OCI-LY1 (cell line): ENCODE measurements at regions not wholly inside any gene's neighbourhood (a gene's known extent, or its start where the extent isn't known, plus 50 kb on each side); places are given as distances from the start of the nearest gene placed in this dataset.

Experiments used
- H2AFZ ChIP-seq: fragments of 200-600 bp; sonication (generic), shearing (Covaris generic); 2 replicates; pipeline ENCODE4 v1.6.0; 2014; ENCODE audit warnings: antibody characterized with exemption, mild to moderate bottlenecking, low read length
- H3F3A ChIP-seq: fragments of 200-600 bp; sonication (generic), shearing (Covaris generic); 2 replicates; pipeline ENCODE4 v1.6.0; 2014; ENCODE audit warnings: mild to moderate bottlenecking, antibody characterized with exemption, low read length, moderate library complexity; ENCODE audit not compliant: insufficient read depth
- H3K27ac ChIP-seq: fragments of 200-600 bp; sonication (generic); 2 replicates; pipeline ENCODE4 v1.5.1; 2014; ENCODE audit warnings: low read length, mixed run types, mild to moderate bottlenecking, low read depth; ENCODE audit not compliant: poor library complexity, severe bottlenecking
- H3K27me3 ChIP-seq: fragments of 200-600 bp; sonication (generic); 2 replicates; pipeline ENCODE4 v1.6.0; 2014; ENCODE audit warnings: antibody characterized with exemption, mild to moderate bottlenecking, low read length, moderate library complexity; ENCODE audit not compliant: insufficient read depth
- H3K36me3 ChIP-seq: fragments of 200-600 bp; sonication (generic); 2 replicates; pipeline ENCODE4 v1.6.1; 2014; ENCODE audit warnings: mild to moderate bottlenecking, antibody characterized with exemption, low read length, moderate library complexity, mixed read lengths; ENCODE audit not compliant: insufficient read depth
- H3K4me1 ChIP-seq: fragments of 200-600 bp; sonication (generic); 2 replicates; pipeline ENCODE4 v1.5.1; 2014; ENCODE audit warnings: mild to moderate bottlenecking, low read length, moderate library complexity; ENCODE audit not compliant: insufficient read depth, severe bottlenecking
- H3K4me2 ChIP-seq: fragments of 200-600 bp; sonication (generic), shearing (Covaris generic); 2 replicates; pipeline ENCODE4 v1.6.1; 2014; ENCODE audit warnings: low read length
- H3K4me3 ChIP-seq: fragments of 200-600 bp; sonication (generic); 2 replicates; pipeline ENCODE4 v1.5.1; 2014; ENCODE audit warnings: low read length, low read depth, mild to moderate bottlenecking, mixed read lengths; ENCODE audit not compliant: poor library complexity, severe bottlenecking
- H3K79me2 ChIP-seq: fragments of 200-600 bp; shearing (Covaris generic); 2 replicates; pipeline ENCODE4 v1.6.1; 2016; ENCODE audit warnings: mixed run types, low read length, mixed read lengths; ENCODE audit not compliant: insufficient read depth
- H3K9ac ChIP-seq: fragments of 200-600 bp; sonication (generic), shearing (Covaris generic); 2 replicates; pipeline ENCODE4 v1.6.1; 2014; ENCODE audit warnings: mild to moderate bottlenecking, low read length, mixed read lengths
- H3K9me2 ChIP-seq: fragments of 200-600 bp; sonication (generic), shearing (Covaris generic); 2 replicates; pipeline ENCODE4 v1.6.1; 2014; ENCODE audit warnings: low read depth, mild to moderate bottlenecking, low read length, mixed read lengths
- H3K9me3 ChIP-seq: fragments of 200-600 bp; shearing (Covaris generic); 2 replicates; pipeline ENCODE4 v1.6.1; 2014; ENCODE audit warnings: low read length, mixed read lengths
- H4K20me1 ChIP-seq: fragments of 200-600 bp; sonication (generic), shearing (Covaris generic); 2 replicates; pipeline ENCODE4 v1.6.0; 2016; ENCODE audit warnings: mild to moderate bottlenecking, low read length; ENCODE audit not compliant: insufficient read depth
- EZH2 ChIP-seq: fragments of 200-600 bp; sonication (generic), shearing (Covaris generic); IDR thresholded peaks from 2 replicates; pipeline ENCODE4 v1.8.0; 2017; ENCODE audit warnings: borderline replicate concordance, mixed run types, mild to moderate bottlenecking, antibody characterized with exemption, low read length, moderate library complexity, mixed read lengths
- TF ChIP-seq, protein P1 (sequence below): fragments of 200-600 bp; sonication (generic), shearing (Covaris generic); IDR thresholded peaks from 2 replicates; pipeline ENCODE4 v1.5.1; 2017; ENCODE audit warnings: mild to moderate bottlenecking, antibody characterized with exemption, low read length, moderate library complexity, mixed read lengths

GRCh38 chr4:43481526-43481925 is 589.0 kb downstream of the GRXCR1 start:
- no peak for TF ChIP-seq EZH2
- TF ChIP-seq, protein P1, sequence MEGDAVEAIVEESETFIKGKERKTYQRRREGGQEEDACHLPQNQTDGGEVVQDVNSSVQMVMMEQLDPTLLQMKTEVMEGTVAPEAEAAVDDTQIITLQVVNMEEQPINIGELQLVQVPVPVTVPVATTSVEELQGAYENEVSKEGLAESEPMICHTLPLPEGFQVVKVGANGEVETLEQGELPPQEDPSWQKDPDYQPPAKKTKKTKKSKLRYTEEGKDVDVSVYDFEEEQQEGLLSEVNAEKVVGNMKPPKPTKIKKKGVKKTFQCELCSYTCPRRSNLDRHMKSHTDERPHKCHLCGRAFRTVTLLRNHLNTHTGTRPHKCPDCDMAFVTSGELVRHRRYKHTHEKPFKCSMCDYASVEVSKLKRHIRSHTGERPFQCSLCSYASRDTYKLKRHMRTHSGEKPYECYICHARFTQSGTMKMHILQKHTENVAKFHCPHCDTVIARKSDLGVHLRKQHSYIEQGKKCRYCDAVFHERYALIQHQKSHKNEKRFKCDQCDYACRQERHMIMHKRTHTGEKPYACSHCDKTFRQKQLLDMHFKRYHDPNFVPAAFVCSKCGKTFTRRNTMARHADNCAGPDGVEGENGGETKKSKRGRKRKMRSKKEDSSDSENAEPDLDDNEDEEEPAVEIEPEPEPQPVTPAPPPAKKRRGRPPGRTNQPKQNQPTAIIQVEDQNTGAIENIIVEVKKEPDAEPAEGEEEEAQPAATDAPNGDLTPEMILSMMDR: no peak
- Histone ChIP-seq H4K20me1 (no peaks in the 10 kb centered on the region), H2AFZ (peak overlapping the region; percentile 52; the same call in 1 of the 2 replicates)

GRCh38 chr4:43485196-43485595 is 592.7 kb downstream of the GRXCR1 start:
- TF ChIP-seq, protein P1: no peak
- TF ChIP-seq EZH2: no peak
- no peaks in the 10 kb centered on the region for H3K27me3 ChIP-seq
- H3K9me3 ChIP-seq: no peaks in the 10 kb centered on the region
- no peak overlapping the region for H3K4me3 ChIP-seq
- no peaks in the 10 kb centered on the region for H3K36me3 ChIP-seq
- H3K4me2 ChIP-seq: no peak overlapping the region
- no peaks in the 10 kb centered on the region for H3F3A ChIP-seq
- H3K27ac ChIP-seq: no peak overlapping the region
- no peaks in the 10 kb centered on the region for H3K9me2 ChIP-seq
- no peak overlapping the region for H2AFZ ChIP-seq
- H4K20me1 ChIP-seq: no peaks in the 10 kb centered on the region
- H3K4me1 ChIP-seq: peaks cover 9% of the 10 kb centered on the region
- no peak overlapping the region for H3K9ac ChIP-seq
- no peaks in the 10 kb centered on the region for H3K79me2 ChIP-seq

More at GRCh38 chr4:43481526-43481925, 589.0 kb downstream of the GRXCR1 start:
- H3K9me3 ChIP-seq: peaks cover 3% of the 10 kb centered on the region; the same call in 1 of the 2 replicates
- H3K4me3 ChIP-seq: no peak overlapping the region
- peaks cover 9% of the 10 kb centered on the region for H3K4me1 ChIP-seq
- no peaks in the 10 kb centered on the region for H3K79me2 ChIP-seq
- no peaks in the 10 kb centered on the region for H3K36me3 ChIP-seq
- no peaks in the 10 kb centered on the region for H3F3A ChIP-seq
- no peaks in the 10 kb centered on the region for H3K27me3 ChIP-seq
- H3K9ac ChIP-seq: no peak overlapping the region
- H3K9me2 ChIP-seq: no peaks in the 10 kb centered on the region
- H3K4me2 ChIP-seq: no peak overlapping the region
- H3K27ac ChIP-seq: peak overlapping the region; percentile 14

- Histone ChIP-seq H3K4me1 (peaks cover 11% of the 10 kb centered on the region), H3K27me3 (no peaks in the 10 kb centered on the region), H4K20me1 (no peaks in the 10 kb centered on the region), H3K9me2 (no peaks in the 10 kb centered on the region), H3K9ac (no peak overlapping the region), H3K4me2 (peak overlapping the region; percentile 33), H3K79me2 (no peaks in the 10 kb centered on the region), H3K4me3 (peak overlapping the region; percentile 15), H2AFZ (peak overlapping the region; percentile 71), H3K36me3 (no peaks in the 10 kb centered on the region), H3F3A (no peaks in the 10 kb centered on the region), H3K27ac (no peak overlapping the region), H3K9me3 (no peaks in the 10 kb centered on the region)
- TF ChIP-seq, protein P1: no peak
- no peak for TF ChIP-seq EZH2
These were observed 603.7 kb downstream of the GRXCR1 start for GRCh38 chr4:43496188-43496587.
